MM.1S (cell line): ENCODE measurements at regions not wholly inside any gene's neighbourhood (a gene's known extent, or its start where the extent isn't known, plus 50 kb on each side); places are given as distances from the start of the nearest gene placed in this dataset.

Source experiments
- EZH2 ChIP-seq: fragments of 300-600 bp; sonication (generic); optimal IDR thresholded peaks from 2 replicates; pipeline ENCODE3; 2017; ENCODE audit warnings: low read depth, mild to moderate bottlenecking, antibody characterized with exemption, low read length, mixed read lengths
- EZH2phosphoT487 ChIP-seq: fragments of 300-600 bp; sonication (generic); IDR thresholded peaks from 2 replicates; pipeline ENCODE4 v1.6.1; 2018; ENCODE audit warnings: antibody characterized with exemption, low read length
- TF ChIP-seq, protein P1 (sequence below): fragments of 300-600 bp; sonication (generic); IDR thresholded peaks from 2 replicates; pipeline ENCODE4 v1.5.1; 2016; ENCODE audit warnings: antibody characterized with exemption, low read length, mixed read lengths

DNA sequence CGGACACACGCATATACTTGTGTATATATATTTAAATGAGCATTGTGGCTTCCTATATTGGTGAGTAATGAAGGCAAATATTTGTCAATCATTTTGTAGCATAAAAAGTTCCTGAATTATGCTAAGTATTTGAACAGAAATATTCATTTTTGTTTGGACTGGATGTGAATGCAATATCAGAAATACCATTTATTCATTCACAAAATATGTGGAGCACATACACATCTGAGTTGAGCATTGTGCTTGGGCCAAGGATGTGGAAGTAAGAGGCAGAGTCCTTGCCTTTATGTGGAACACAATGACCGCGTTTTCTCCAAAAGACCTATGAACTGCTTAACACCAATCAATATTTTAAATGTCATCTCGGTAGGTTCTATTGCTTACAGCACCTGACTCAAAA lies 1086.5 kb downstream of the NR2F1-AS1 start:
- TF ChIP-seq, protein P1, sequence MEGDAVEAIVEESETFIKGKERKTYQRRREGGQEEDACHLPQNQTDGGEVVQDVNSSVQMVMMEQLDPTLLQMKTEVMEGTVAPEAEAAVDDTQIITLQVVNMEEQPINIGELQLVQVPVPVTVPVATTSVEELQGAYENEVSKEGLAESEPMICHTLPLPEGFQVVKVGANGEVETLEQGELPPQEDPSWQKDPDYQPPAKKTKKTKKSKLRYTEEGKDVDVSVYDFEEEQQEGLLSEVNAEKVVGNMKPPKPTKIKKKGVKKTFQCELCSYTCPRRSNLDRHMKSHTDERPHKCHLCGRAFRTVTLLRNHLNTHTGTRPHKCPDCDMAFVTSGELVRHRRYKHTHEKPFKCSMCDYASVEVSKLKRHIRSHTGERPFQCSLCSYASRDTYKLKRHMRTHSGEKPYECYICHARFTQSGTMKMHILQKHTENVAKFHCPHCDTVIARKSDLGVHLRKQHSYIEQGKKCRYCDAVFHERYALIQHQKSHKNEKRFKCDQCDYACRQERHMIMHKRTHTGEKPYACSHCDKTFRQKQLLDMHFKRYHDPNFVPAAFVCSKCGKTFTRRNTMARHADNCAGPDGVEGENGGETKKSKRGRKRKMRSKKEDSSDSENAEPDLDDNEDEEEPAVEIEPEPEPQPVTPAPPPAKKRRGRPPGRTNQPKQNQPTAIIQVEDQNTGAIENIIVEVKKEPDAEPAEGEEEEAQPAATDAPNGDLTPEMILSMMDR, result no peak
- TF ChIP-seq EZH2, result no peak
- TF ChIP-seq EZH2phosphoT487, result no peak
